ENCODE measurements at regions not wholly inside any gene's neighbourhood (a gene's known extent, or its start where the extent isn't known, plus 50 kb on each side); places are given as distances from the start of the nearest gene placed in this dataset.

DNA sequence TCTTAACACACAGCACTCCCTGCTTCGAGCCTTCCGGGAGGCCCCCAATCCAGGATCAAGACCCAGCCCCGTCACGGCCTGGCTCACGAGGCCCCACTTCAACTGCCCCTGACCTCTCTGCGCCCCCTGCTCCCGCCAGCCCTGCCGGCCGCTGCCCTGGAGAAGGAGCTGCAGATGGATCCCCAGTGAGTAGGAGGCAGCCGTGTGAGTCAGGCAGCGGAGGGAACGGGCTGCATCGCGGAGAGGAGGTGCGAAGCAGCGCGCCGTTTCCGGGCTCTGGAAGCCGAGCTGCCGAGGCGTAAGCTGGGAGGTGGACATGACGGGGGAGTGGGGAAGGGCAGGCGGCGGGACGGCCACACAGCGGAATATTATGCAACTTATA is 133.4 kb downstream of the TPRA1 start:
- DNase-seq (ENCODE audit: low spot score), result peak; percentile 51
- Mint-ChIP-seq H3K4me1 (ENCODE audit: unreplicated experiment) (peaks cover 7% of the 10 kb centered on the region), H3K4me3 (ENCODE audit: unreplicated experiment) (no peak overlapping the region), H3K27me3 (ENCODE audit: unreplicated experiment) (peaks cover 3% of the 10 kb centered on the region), H3K36me3 (ENCODE audit: low read depth, unreplicated experiment) (no peaks in the 10 kb centered on the region), H3K27ac (ENCODE audit: unreplicated experiment) (no peak overlapping the region), H3K9me3 (ENCODE audit: unreplicated experiment) (no peaks in the 10 kb centered on the region)
- TF ChIP-seq, protein P1, sequence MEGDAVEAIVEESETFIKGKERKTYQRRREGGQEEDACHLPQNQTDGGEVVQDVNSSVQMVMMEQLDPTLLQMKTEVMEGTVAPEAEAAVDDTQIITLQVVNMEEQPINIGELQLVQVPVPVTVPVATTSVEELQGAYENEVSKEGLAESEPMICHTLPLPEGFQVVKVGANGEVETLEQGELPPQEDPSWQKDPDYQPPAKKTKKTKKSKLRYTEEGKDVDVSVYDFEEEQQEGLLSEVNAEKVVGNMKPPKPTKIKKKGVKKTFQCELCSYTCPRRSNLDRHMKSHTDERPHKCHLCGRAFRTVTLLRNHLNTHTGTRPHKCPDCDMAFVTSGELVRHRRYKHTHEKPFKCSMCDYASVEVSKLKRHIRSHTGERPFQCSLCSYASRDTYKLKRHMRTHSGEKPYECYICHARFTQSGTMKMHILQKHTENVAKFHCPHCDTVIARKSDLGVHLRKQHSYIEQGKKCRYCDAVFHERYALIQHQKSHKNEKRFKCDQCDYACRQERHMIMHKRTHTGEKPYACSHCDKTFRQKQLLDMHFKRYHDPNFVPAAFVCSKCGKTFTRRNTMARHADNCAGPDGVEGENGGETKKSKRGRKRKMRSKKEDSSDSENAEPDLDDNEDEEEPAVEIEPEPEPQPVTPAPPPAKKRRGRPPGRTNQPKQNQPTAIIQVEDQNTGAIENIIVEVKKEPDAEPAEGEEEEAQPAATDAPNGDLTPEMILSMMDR (IDR thresholded peaks at IDR 0.05; ENCODE audit: unreplicated experiment), result no peak

GRCh38 chr3:127456471-127457093 is 134.0 kb downstream of the TPRA1 start:
- no peak overlapping the region for H3K27ac Mint-ChIP-seq (ENCODE audit: unreplicated experiment)
- TF ChIP-seq, protein P1 (IDR thresholded peaks at IDR 0.05; ENCODE audit: unreplicated experiment), result no peak
- H3K4me1 Mint-ChIP-seq (ENCODE audit: unreplicated experiment), result peaks cover 7% of the 10 kb centered on the region
- H3K36me3 Mint-ChIP-seq (ENCODE audit: low read depth, unreplicated experiment), result no peaks in the 10 kb centered on the region
- peak; percentile 18 for DNase-seq (ENCODE audit: low spot score)
- no peaks in the 10 kb centered on the region for H3K9me3 Mint-ChIP-seq (ENCODE audit: unreplicated experiment)
- H3K4me3 Mint-ChIP-seq (ENCODE audit: unreplicated experiment), result peak overlapping the region; percentile 52
- peaks cover 6% of the 10 kb centered on the region for H3K27me3 Mint-ChIP-seq (ENCODE audit: unreplicated experiment)

DNA sequence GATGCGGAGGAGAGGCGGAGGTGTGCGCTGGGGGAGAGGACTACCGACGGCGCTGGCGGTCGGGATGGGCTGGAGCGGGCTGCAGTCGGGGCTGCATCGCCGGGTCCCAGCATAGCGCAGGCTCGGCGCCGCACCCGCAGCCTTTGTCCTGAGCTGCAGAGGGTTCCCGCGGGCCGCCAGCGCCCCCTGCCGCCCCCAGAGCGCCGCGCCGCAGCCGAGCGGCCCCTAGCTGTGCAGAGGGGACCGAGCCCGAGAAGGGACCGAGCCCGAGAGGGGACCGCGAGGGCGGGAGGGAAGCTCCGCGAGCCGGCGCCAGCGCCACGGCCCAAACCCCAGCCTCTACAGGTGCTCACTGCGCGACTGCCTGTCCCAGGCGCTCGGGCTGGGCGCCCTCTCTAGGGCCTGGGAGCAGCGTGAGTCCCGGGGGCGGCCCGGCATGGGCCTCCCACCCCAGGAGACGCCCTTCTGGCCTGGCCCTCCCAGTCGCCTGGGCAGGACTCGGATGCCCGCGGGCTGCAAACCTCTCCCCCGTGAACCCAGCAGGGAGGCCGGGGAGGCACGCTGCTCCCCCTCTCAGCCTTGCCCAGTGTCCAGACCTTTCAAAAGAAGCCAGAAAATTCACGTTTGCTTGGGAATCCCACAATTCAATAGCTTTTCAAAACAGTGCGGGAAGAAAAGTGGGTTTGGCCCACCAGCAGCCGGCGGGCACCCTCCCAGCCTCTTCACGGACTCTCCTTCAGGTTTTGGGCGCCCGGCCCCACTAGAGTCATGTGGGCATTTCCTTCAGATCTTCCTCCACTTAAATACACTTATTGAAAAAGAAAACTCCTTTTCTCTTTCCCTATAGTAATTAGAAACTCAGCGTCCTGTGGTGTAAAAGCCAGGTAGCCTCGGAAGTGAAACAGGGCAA is 134.7 kb downstream of the TPRA1 start:
- H3K27me3 Mint-ChIP-seq (ENCODE audit: unreplicated experiment), result peaks cover 6% of the 10 kb centered on the region
- no peaks in the 10 kb centered on the region for H3K9me3 Mint-ChIP-seq (ENCODE audit: unreplicated experiment)
- peaks cover 7% of the 10 kb centered on the region for H3K4me1 Mint-ChIP-seq (ENCODE audit: unreplicated experiment)
- H3K36me3 Mint-ChIP-seq (ENCODE audit: low read depth, unreplicated experiment), result no peaks in the 10 kb centered on the region
- H3K27ac Mint-ChIP-seq (ENCODE audit: unreplicated experiment), result no peak overlapping the region
- DNase-seq (ENCODE audit: low spot score), result peak; percentile 96
- peak overlapping the region; percentile 52 for H3K4me3 Mint-ChIP-seq (ENCODE audit: unreplicated experiment)
- TF ChIP-seq, protein P1 (IDR thresholded peaks at IDR 0.05; ENCODE audit: unreplicated experiment), result peak; percentile 86

- Mint-ChIP-seq H3K9me3 (ENCODE audit: unreplicated experiment) (no peaks in the 10 kb centered on the region), H3K4me3 (ENCODE audit: unreplicated experiment) (no peak overlapping the region), H3K36me3 (ENCODE audit: low read depth, unreplicated experiment) (no peaks in the 10 kb centered on the region), H3K27me3 (ENCODE audit: unreplicated experiment) (peaks cover 6% of the 10 kb centered on the region), H3K27ac (ENCODE audit: unreplicated experiment) (no peak overlapping the region), H3K4me1 (ENCODE audit: unreplicated experiment) (peaks cover 7% of the 10 kb centered on the region)
- DNase-seq (ENCODE audit: low spot score), result no peak
- TF ChIP-seq, protein P1 (IDR thresholded peaks at IDR 0.05; ENCODE audit: unreplicated experiment), result no peak
Observed at GRCh38 chr3:127454968-127455367, 135.6 kb downstream of the TPRA1 start.

- TF ChIP-seq, protein P1 (IDR thresholded peaks at IDR 0.05; ENCODE audit: unreplicated experiment), result no peak
- no peak overlapping the region for H3K4me3 Mint-ChIP-seq (ENCODE audit: unreplicated experiment)
- peaks cover 7% of the 10 kb centered on the region for H3K4me1 Mint-ChIP-seq (ENCODE audit: unreplicated experiment)
- no peaks in the 10 kb centered on the region for H3K9me3 Mint-ChIP-seq (ENCODE audit: unreplicated experiment)
- H3K27ac Mint-ChIP-seq (ENCODE audit: unreplicated experiment), result no peak overlapping the region
- peaks cover 6% of the 10 kb centered on the region for H3K27me3 Mint-ChIP-seq (ENCODE audit: unreplicated experiment)
- no peak for DNase-seq (ENCODE audit: low spot score)
- no peaks in the 10 kb centered on the region for H3K36me3 Mint-ChIP-seq (ENCODE audit: low read depth, unreplicated experiment)
Observed at GRCh38 chr3:127454051-127454450, 136.5 kb downstream of the TPRA1 start.

Data from endothelial cell (in vitro differentiated cells).